Caco-2 (cell line): ENCODE measurements at regions not wholly inside any gene's neighbourhood (a gene's known extent, or its start where the extent isn't known, plus 50 kb on each side); places are given as distances from the start of the nearest gene placed in this dataset.
"Not testable (repeated sequence)": the region's sequence is repeated elsewhere in the genome, so short reads cannot be mapped to it uniquely, and the experiment has no call there.

Experiments used
- BruUV-seq: library from RNA; stranded (reverse); fragments of 400-500 nt; replicated peaks from 2 replicates; lab custom pipeline; 2021; lab: Mats Ljungman, UMichigan
- CTCF ChIA-PET: fragments of 300-600 bp; sonication (Branson Sonifier 250); formaldehyde crosslinking; loops from one replicate; lab custom pipeline; 2022; ENCODE audit warnings: antibody characterized with exemption; lab: Charles Lee
- POLR2A ChIA-PET: fragments of 300-600 bp; sonication (Branson Sonifier 250); formaldehyde crosslinking; loops from one replicate; lab custom pipeline; 2022; ENCODE audit warnings: antibody characterized with exemption; lab: Charles Lee
- DNase-seq, 2 experiments: peaks; one replicate each; pipeline versions ENCODE4 v3.0.0 to v3.0.0-alpha.2; 2020 to 2022
- H3K27me3 ChIP-seq: replicated peaks from 2 replicates; pipeline ENCODE4 v1.6.0; 2011; ENCODE audit warnings: low read length; ENCODE audit not compliant: control insufficient read depth, insufficient read depth
- H3K36me3 ChIP-seq: 2 replicates; pipeline ENCODE4 v1.5.1; 2011; ENCODE audit warnings: low read length; ENCODE audit not compliant: control insufficient read depth, insufficient read depth
- H3K4me1 ChIP-seq: fragments of 250-450 bp; sonication (Bioruptor Pico); 2 replicates; pipeline ENCODE4 v1.5.1; 2020; ENCODE audit warnings: mild to moderate bottlenecking
- H3K4me3 ChIP-seq: 2 replicates; pipeline ENCODE4 v1.5.1; 2011; ENCODE audit warnings: low read depth, mild to moderate bottlenecking, control low read depth, low read length
- H3K9me3 ChIP-seq: fragments of 250-450 bp; sonication (Bioruptor Pico); 2 replicates; pipeline ENCODE4 v1.5.1; 2020; ENCODE audit warnings: mild to moderate bottlenecking, moderate library complexity
- H3K27ac Mint-ChIP-seq: one replicate; pipeline ENCODE4 v1.8.0; 2022; ENCODE audit warnings: mixed read lengths; ENCODE audit not compliant: unreplicated experiment
- H3K27me3 Mint-ChIP-seq: one replicate; pipeline ENCODE4 v1.8.0; 2022; ENCODE audit warnings: mixed read lengths; ENCODE audit not compliant: insufficient read depth, unreplicated experiment
- H3K36me3 Mint-ChIP-seq: one replicate; pipeline ENCODE4 v1.8.0; 2022; ENCODE audit warnings: mild to moderate bottlenecking, mixed read lengths; ENCODE audit not compliant: insufficient read depth, unreplicated experiment
- H3K4me1 Mint-ChIP-seq: one replicate; pipeline ENCODE4 v1.8.0; 2022; ENCODE audit warnings: low read depth, mixed read lengths; ENCODE audit not compliant: unreplicated experiment
- H3K4me3 Mint-ChIP-seq: one replicate; pipeline ENCODE4 v1.8.0; 2022; ENCODE audit warnings: mild to moderate bottlenecking, moderate library complexity, mixed read lengths; ENCODE audit not compliant: unreplicated experiment
- H3K9me3 Mint-ChIP-seq: one replicate; pipeline ENCODE4 v1.8.0; 2022; ENCODE audit warnings: mixed read lengths; ENCODE audit not compliant: unreplicated experiment
- CTCF ChIP-seq, 2 experiments: fragments of 200-600 bp in 1 of 2; IDR thresholded peaks; 1 replicate in 1 of 2; 2 replicates in 1 of 2; pipeline versions ENCODE4 v1.5.1 to v1.8.0; 2011 to 2022; ENCODE audit warnings: antibody characterized with exemption in 1 of 2, control low read depth in 1 of 2, inconsistent platforms in 1 of 2, low read depth in 1 of 2, low read length in 1 of 2, mild to moderate bottlenecking in 1 of 2, moderate library complexity in 1 of 2; ENCODE audit not compliant: insufficient read depth in 1 of 2, severe bottlenecking in 1 of 2, unreplicated experiment in 1 of 2
- intact Hi-C: fragments of 100-400 bp; cut with micrococcal nuclease; formaldehyde crosslinking; loops from one replicate; pipeline ENCODE4 v1.10.0; 2022; ENCODE audit not compliant: unreplicated experiment

- Mint-ChIP-seq H3K9me3 (peaks cover 11% of the 10 kb centered on the region), H3K36me3 (no peaks in the 10 kb centered on the region), H3K27ac (no peak overlapping the region), H3K4me1 (no peaks in the 10 kb centered on the region), H3K4me3 (no peak overlapping the region), H3K27me3 (peaks cover 5% of the 10 kb centered on the region)
- no peak overlapping the region for H3K4me3 ChIP-seq
- H3K9me3 ChIP-seq, result no peaks in the 10 kb centered on the region
- DNase-seq, result no peak
- H3K36me3 ChIP-seq, result no peaks in the 10 kb centered on the region
- no peaks in the 10 kb centered on the region for H3K4me1 ChIP-seq
- ChIA-PET POLR2A (no interaction called here), CTCF (no interaction called here)
- no peak for TF ChIP-seq CTCF (IDR thresholded peaks at IDR 0.05; ENCODE audit: insufficient read depth in 1 of 2, low read depth in 1 of 2, low read length in 1 of 2, severe bottlenecking in 1 of 2, unreplicated experiment in 1 of 2)
- intact Hi-C loops, result no loop called here
- H3K27me3 ChIP-seq, result no peaks in the 10 kb centered on the region
- no TSS peak for BruUV-seq
Measured at GRCh38 chr11:34773211-34773610, 143.0 kb downstream of the APIP start.

DNA sequence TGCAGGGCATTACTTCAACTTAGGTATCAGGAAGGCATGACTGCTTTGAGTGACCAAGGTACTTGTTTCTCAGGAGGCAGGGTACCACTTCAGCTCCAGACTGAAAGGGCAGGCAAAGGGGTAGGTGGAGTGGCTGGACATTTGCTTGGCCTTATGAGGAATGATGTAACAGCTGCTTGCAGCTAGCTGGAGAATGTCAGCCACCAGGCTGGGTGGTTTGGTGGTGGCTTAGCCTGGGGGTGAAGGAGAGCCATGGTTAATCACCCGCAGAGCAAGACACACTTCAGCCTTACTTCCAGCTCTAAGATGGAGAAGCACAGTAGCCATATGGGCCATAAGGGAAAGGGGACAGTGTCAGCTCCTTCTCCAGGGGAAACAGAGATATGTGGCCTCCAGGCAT lies 146.1 kb downstream of the APIP start:
- no peaks in the 10 kb centered on the region for H3K27me3 Mint-ChIP-seq
- DNase-seq, result no peak
- H3K4me1 ChIP-seq, result no peaks in the 10 kb centered on the region
- H3K27me3 ChIP-seq, result no peaks in the 10 kb centered on the region
- no peaks in the 10 kb centered on the region for H3K36me3 Mint-ChIP-seq
- H3K4me1 Mint-ChIP-seq, result no peaks in the 10 kb centered on the region
- peaks cover 8% of the 10 kb centered on the region for H3K9me3 Mint-ChIP-seq
- no peaks in the 10 kb centered on the region for H3K36me3 ChIP-seq
- CTCF ChIA-PET, result no interaction called here
- no peak overlapping the region for H3K4me3 ChIP-seq
- no peak for TF ChIP-seq CTCF (IDR thresholded peaks at IDR 0.05; ENCODE audit: insufficient read depth in 1 of 2, low read depth in 1 of 2, low read length in 1 of 2, severe bottlenecking in 1 of 2, unreplicated experiment in 1 of 2)
- POLR2A ChIA-PET, result no interaction called here
- intact Hi-C loops, result no loop called here
- H3K9me3 ChIP-seq, result no peaks in the 10 kb centered on the region; the same call in 1 of the 2 replicates
- BruUV-seq, result no TSS peak
- no peak overlapping the region for H3K27ac Mint-ChIP-seq
- H3K4me3 Mint-ChIP-seq, result no peak overlapping the region

GRCh38 chr11:34769224-34769623 lies 147.0 kb downstream of the APIP start:
- no peaks in the 10 kb centered on the region for H3K36me3 Mint-ChIP-seq
- no peak overlapping the region for H3K27ac Mint-ChIP-seq
- H3K36me3 ChIP-seq, result no peaks in the 10 kb centered on the region
- no peaks in the 10 kb centered on the region for H3K27me3 Mint-ChIP-seq
- CTCF ChIA-PET, result no interaction called here
- no peaks in the 10 kb centered on the region; the same call in 1 of the 2 replicates for H3K9me3 ChIP-seq
- TF ChIP-seq CTCF (IDR thresholded peaks at IDR 0.05; ENCODE audit: insufficient read depth in 1 of 2, low read depth in 1 of 2, low read length in 1 of 2, severe bottlenecking in 1 of 2, unreplicated experiment in 1 of 2), result no peak
- no peaks in the 10 kb centered on the region for H3K4me1 ChIP-seq
- peaks cover 11% of the 10 kb centered on the region for H3K9me3 Mint-ChIP-seq
- DNase-seq, result no peak
- no peaks in the 10 kb centered on the region for H3K4me1 Mint-ChIP-seq
- H3K4me3 ChIP-seq, result no peak overlapping the region
- H3K27me3 ChIP-seq, result no peaks in the 10 kb centered on the region
- H3K4me3 Mint-ChIP-seq, result no peak overlapping the region
- POLR2A ChIA-PET, result no interaction called here
- intact Hi-C loops, result no loop called here
- BruUV-seq, result no TSS peak

DNA sequence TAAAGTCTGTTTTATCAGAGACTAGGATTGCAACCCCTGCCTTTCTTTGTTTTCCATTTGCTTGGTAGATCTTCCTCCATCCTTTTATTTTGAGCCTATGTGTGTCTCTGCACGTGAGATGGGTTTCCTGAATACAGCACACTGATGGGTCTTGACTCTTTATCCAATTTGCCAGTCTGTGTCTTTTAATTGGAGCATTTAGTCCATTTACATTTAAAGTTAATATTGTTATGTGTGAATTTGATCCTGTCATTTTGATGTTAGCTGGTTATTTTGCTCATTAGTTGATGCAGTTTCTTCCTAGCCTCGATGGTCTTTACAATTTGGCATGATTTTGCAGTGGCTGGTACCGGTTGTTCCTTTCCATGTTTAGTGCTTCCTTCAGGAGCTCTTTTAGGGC lies 141.7 kb downstream of the EHF start:
- not testable (repeated sequence) for BruUV-seq

More for the DNA sequence above, 141.7 kb downstream of the EHF start:
- H3K27ac Mint-ChIP-seq, H3K27me3 Mint-ChIP-seq, H3K9me3 ChIP-seq, H3K27me3 ChIP-seq, intact Hi-C loops, POLR2A ChIA-PET, H3K4me3 Mint-ChIP-seq, DNase-seq, H3K4me1 Mint-ChIP-seq, CTCF ChIA-PET, H3K4me1 ChIP-seq, H3K36me3 ChIP-seq, H3K36me3 Mint-ChIP-seq, H3K4me3 ChIP-seq: not testable (repeated sequence)
- peaks cover 20% of the 10 kb centered on the region for H3K9me3 Mint-ChIP-seq
